KMS-11 (cell line): ENCODE measurements at regions not wholly inside any gene's neighbourhood (a gene's known extent, or its start where the extent isn't known, plus 50 kb on each side); places are given as distances from the start of the nearest gene placed in this dataset.

Experiments
- H2AFZ ChIP-seq: fragments of 200-600 bp; sonication (generic); 2 replicates; pipeline ENCODE4 v1.6.1; 2016; ENCODE audit warnings: antibody characterized with exemption, mixed run types, low read depth
- H3K27ac ChIP-seq: fragments of 200-600 bp; sonication (generic); 2 replicates; pipeline ENCODE4 v1.6.1; 2016; ENCODE audit warnings: mild to moderate bottlenecking, mixed run types
- H3K27me3 ChIP-seq: fragments of 200-600 bp; sonication (generic); 2 replicates; pipeline ENCODE4 v1.6.1; 2017; ENCODE audit warnings: mild to moderate bottlenecking, low read depth, mixed run types, moderate library complexity; ENCODE audit not compliant: insufficient read depth
- H3K36me3 ChIP-seq: fragments of 200-600 bp; sonication (generic); 2 replicates; pipeline ENCODE4 v1.6.1; 2017; ENCODE audit warnings: mild to moderate bottlenecking, mixed run types; ENCODE audit not compliant: insufficient read depth
- H3K4me1 ChIP-seq: fragments of 200-600 bp; sonication (generic); 2 replicates; pipeline ENCODE4 v1.6.1; 2016; ENCODE audit warnings: mild to moderate bottlenecking, low read depth, mixed run types; ENCODE audit not compliant: poor library complexity, severe bottlenecking
- H3K4me2 ChIP-seq: fragments of 200-600 bp; sonication (generic); 2 replicates; pipeline ENCODE4 v1.7.0; 2016; ENCODE audit warnings: mild to moderate bottlenecking, mixed run types
- H3K4me3 ChIP-seq: fragments of 200-600 bp; sonication (generic); IDR thresholded peaks from 2 replicates; pipeline ENCODE4 v1.6.1; 2017; ENCODE audit warnings: low read depth, low read length, mixed read lengths; ENCODE audit not compliant: insufficient read depth
- H3K79me2 ChIP-seq: fragments of 200-600 bp; sonication (generic); 2 replicates; pipeline ENCODE4 v1.6.1; 2016; ENCODE audit warnings: low read depth, mixed run types; ENCODE audit not compliant: insufficient read depth
- H3K9ac ChIP-seq: fragments of 200-600 bp; sonication (generic); 2 replicates; pipeline ENCODE4 v1.6.1; 2016; ENCODE audit warnings: mild to moderate bottlenecking, mixed run types
- H4K20me1 ChIP-seq: fragments of 200-600 bp; sonication (generic); 2 replicates; pipeline ENCODE4 v1.6.1; 2016; ENCODE audit warnings: mild to moderate bottlenecking, mixed run types; ENCODE audit not compliant: insufficient read depth
- CTCF ChIP-seq: fragments of 200-600 bp; sonication (generic); conservative IDR thresholded peaks from 2 replicates; pipeline ENCODE4 v1.6.1; 2017; ENCODE audit warnings: low read depth, mild to moderate bottlenecking, antibody characterized with exemption, low read length, moderate library complexity, mixed read lengths

GRCh38 chr4:1557221-1557597 lies 126.9 kb downstream of the FAM53A start:
- Histone ChIP-seq H4K20me1 (no peaks in the 10 kb centered on the region), H2AFZ (no peak overlapping the region), H3K27ac (no peak overlapping the region), H3K27me3 (peaks cover 17% of the 10 kb centered on the region; the same call in 1 of the 2 replicates), H3K4me1 (no peaks in the 10 kb centered on the region), H3K4me2 (no peak overlapping the region), H3K36me3 (no peaks in the 10 kb centered on the region), H3K4me3 (no peak overlapping the region), H3K9ac (no peak overlapping the region), H3K79me2 (no peaks in the 10 kb centered on the region)
- no peak for TF ChIP-seq CTCF

GRCh38 chr4:1556541-1557220 lies 127.4 kb downstream of the FAM53A start:
- no peak overlapping the region for H2AFZ ChIP-seq
- peaks cover 14% of the 10 kb centered on the region; the same call in 1 of the 2 replicates for H3K27me3 ChIP-seq
- no peak overlapping the region for H3K27ac ChIP-seq
- H4K20me1 ChIP-seq, result no peaks in the 10 kb centered on the region
- H3K9ac ChIP-seq, result no peak overlapping the region
- no peaks in the 10 kb centered on the region for H3K79me2 ChIP-seq
- TF ChIP-seq CTCF, result no peak
- no peak overlapping the region for H3K4me2 ChIP-seq
- no peak overlapping the region for H3K4me3 ChIP-seq
- H3K4me1 ChIP-seq, result no peaks in the 10 kb centered on the region
- H3K36me3 ChIP-seq, result no peaks in the 10 kb centered on the region

DNA sequence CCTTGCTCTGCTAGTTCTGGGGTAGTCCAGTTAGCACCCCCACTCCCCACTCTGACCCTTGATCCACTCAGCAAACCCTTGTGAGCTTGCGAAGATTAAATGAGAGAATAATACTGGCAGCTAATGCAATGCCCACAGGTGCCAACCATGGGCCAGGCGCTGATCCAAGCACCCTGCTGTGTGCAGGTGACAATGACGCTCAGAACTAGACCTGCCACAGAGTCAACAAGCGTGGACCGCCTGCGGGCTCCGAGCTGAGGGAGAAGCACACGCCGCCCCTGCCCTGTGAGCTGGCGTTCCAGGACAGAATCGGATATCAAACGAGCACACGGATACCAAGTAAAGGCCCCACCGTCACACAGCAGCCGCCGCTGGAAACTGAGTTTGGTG lies 129.2 kb downstream of the FAM53A start:
- Histone ChIP-seq H3K27me3 (peaks cover 10% of the 10 kb centered on the region; the same call in 1 of the 2 replicates), H3K79me2 (no peaks in the 10 kb centered on the region), H3K27ac (no peak overlapping the region), H3K4me3 (no peak overlapping the region), H3K36me3 (no peaks in the 10 kb centered on the region), H3K4me2 (no peak overlapping the region), H2AFZ (no peak overlapping the region), H3K9ac (no peak overlapping the region), H3K4me1 (no peaks in the 10 kb centered on the region), H4K20me1 (no peaks in the 10 kb centered on the region)
- no peak for TF ChIP-seq CTCF

- Histone ChIP-seq H3K36me3 (no peaks in the 10 kb centered on the region), H3K79me2 (no peaks in the 10 kb centered on the region), H3K4me2 (no peak overlapping the region), H3K4me3 (no peak overlapping the region), H2AFZ (no peak overlapping the region), H3K27me3 (peaks cover 10% of the 10 kb centered on the region; the same call in 1 of the 2 replicates), H3K4me1 (no peaks in the 10 kb centered on the region), H3K9ac (no peak overlapping the region), H3K27ac (no peak overlapping the region), H4K20me1 (no peaks in the 10 kb centered on the region)
- no peak for TF ChIP-seq CTCF
These were observed 129.8 kb downstream of the FAM53A start for GRCh38 chr4:1554246-1554875.
